Thyroid gland (tissue), 4 donors: ENCODE measurements at regions not wholly inside any gene's neighbourhood (a gene's known extent, or its start where the extent isn't known, plus 50 kb on each side); places are given as distances from the start of the nearest gene placed in this dataset.

ENCODE experiments used
- CTCF ChIP-seq, 6 experiments: fragments of 200-600 bp in 3 of 6; fragments of 450-650 bp in 3 of 6; sonication (generic) in 3 of 6; IDR thresholded peaks; one replicate each; pipeline ENCODE4 v1.5.1; 2016 to 2019; ENCODE audit warnings: antibody characterized with exemption in 6 of 6, mild to moderate bottlenecking in 2 of 6, inconsistent platforms in 1 of 6, moderate library complexity in 1 of 6
- POLR2A ChIP-seq, 2 donors: fragments of 450-650 bp; IDR thresholded peaks; one replicate each; pipeline ENCODE4 v1.6.1; 2017; ENCODE audit warnings: antibody characterized with exemption in 2 of 2, mild to moderate bottlenecking in 2 of 2, moderate library complexity in 1 of 2

- no peak for TF ChIP-seq CTCF (IDR thresholded peaks at IDR 0.05)
- no peak for TF ChIP-seq POLR2A (IDR thresholded peaks at IDR 0.05)
These were observed 66.0 kb upstream of the APC start for GRCh38 chr5:112671687-112672086.
